Globus pallidus (tissue), 1 donor: ENCODE measurements at regions not wholly inside any gene's neighbourhood (a gene's known extent, or its start where the extent isn't known, plus 50 kb on each side); places are given as distances from the start of the nearest gene placed in this dataset.

Experiments
- DNase-seq: peaks from one replicate; pipeline ENCODE4 v3.0.0-alpha.2; 2015; ENCODE audit warnings: low spot score

DNA sequence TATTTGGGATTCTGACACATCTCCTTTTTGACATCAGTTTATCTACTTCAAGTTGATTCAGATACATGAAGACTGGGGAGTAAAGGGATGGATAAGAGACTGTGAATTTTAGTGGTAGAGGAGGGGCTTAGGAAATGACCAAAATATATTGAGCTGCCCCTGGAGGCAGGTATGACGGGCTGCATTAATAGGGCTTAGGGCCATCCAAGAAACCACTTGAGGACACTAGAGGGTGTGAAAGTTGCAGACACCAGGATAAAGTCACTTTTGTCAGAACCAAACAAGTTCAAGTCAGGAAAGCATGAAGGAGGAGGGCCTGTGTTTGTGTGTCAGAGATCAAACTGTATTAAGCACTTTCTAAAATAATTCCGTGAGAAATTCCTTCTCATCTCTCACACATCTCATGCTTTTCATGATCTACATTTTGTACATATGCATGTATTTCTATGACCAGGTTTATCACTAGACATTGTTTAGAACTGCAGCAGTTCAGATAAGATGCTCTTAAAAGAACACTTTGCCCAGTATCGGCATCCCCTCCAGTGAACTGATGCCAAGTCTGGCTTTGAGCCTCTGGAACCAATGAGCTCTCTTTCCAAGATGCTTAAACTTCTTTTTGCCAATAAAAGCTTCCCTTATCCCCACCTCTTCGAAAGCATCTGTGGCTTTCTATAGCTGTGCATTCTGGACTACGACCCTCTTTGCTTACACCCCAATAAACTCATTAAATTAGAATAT lies 136.9 kb downstream of the SLC38A1 start:
- no peak for DNase-seq

GRCh38 chr12:46127656-46128055 lies 137.3 kb upstream of the SCAF11 start:
- no peak for DNase-seq

GRCh38 chr12:46126050-46126727 lies 135.8 kb upstream of the SCAF11 start:
- no peak for DNase-seq

GRCh38 chr12:46124848-46125619 lies 134.7 kb upstream of the SCAF11 start:
- peak; percentile 89 for DNase-seq

DNA sequence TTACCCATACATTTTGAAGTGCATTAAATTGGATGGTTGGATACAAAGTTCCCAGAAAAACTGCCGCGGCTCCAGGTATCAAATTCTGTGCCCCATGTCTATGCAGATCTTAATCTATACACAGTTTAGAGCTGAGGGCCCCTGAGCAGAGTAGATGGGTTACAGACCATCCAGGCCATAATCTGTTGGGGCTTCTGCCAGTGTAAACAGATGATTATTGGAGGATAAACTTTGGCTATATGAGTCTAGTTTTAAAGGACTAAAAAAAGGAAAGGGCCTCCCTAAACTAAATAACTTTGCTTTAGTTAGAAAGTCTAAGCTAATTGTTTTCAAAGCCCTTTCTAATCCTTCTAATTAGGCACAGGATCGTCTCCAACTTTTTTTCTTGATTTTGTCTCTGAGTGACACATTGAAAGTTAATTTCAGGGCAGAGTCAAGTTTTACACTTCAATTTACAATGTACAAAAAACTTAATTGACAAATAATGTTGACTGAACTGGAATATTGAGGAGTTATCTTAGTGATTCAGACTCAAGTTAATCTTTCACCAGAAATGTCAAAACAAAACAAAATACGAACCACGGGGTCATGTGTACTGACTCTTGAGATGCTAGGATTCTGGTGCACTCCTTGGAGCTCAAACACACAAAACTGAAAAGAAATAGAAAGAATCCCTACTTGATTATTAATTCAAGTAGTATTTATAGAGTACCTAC lies 133.9 kb upstream of the SCAF11 start:
- DNase-seq: no peak

GRCh38 chr12:46112364-46112763 lies 122.0 kb upstream of the SCAF11 start:
- DNase-seq: no peak

- DNase-seq: no peak
Observed at GRCh38 chr12:46111715-46112114, 121.3 kb upstream of the SCAF11 start.

GRCh38 chr12:46110928-46111699 lies 120.7 kb upstream of the SCAF11 start:
- no peak for DNase-seq

DNA sequence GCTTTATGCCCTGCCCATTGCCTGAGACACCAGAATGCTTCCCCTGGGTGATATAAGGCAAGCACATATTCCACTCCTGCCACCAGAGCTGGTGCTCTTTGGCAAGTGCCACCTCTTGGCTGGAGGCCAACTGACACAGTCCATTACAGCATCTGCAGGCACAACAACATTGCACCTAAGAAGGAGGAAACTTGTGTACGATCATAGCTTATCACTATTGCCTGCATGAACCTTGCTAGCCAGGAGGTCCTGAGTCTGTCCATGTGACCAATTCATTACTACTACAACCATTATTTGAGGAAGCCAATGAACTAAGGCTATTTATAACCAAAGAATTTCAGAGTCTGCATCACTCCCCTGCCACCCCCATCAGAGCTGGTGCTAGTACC lies 119.8 kb upstream of the SCAF11 start:
- DNase-seq: no peak

GRCh38 chr12:46109343-46110222 lies 119.2 kb upstream of the SCAF11 start:
- DNase-seq: no peak

DNA sequence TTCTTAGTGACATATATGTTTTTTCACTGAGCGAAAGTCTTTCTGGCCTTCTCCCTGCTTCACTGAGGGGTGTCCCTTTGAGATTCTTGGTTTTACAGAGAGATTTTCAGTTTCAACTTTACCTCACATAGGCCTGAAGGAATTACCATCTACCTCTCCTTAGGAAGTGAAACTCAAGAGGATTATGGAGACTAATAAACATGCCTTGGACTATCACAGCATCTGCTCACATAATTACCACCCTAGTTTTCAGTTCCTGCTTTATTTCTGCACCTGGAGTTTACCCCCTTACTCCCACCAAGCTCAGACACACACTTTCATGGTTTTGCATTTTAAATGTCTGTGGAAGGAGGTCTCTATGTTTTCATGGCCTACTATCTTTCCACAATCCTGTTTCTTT lies 118.3 kb upstream of the SCAF11 start:
- no peak for DNase-seq

DNA sequence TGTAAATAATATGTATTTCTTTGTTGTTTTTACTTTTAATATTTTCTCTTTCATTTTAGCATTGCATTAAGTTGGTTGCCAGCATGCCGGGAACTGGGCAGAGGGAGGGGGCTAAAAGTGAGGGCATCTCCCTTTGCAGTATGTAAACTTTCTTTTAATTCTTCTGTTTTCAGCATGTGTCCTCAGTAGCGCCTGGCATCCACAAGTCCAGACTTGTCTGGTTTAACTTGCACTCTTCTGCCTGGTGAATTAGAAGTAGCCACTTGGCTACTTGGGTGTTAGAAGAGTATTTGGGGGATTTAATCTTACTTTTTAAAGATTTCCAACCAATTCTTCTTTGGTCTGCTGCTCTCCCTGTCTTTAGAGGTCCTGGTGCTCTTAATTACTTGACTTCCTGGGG lies 117.2 kb upstream of the SCAF11 start:
- no peak for DNase-seq

DNA sequence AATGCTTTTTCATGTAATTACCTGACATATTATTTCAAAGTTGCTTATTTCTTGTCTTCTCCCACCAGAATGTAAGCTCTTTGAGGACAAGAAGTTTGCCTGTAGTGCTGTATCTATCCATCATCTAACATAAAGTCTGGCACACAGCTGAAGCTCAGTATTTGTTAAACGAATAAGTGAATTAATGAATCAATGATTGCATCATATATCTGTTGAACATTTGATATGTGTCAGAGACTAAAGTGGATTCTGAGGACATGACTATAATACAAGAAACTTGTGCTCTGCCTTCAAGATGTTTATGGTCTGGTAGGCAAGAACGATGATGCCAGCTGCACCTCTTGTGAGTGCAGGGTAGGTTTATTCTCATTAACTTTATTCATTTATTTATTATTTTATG lies 115.4 kb upstream of the SCAF11 start:
- DNase-seq: no peak

DNA sequence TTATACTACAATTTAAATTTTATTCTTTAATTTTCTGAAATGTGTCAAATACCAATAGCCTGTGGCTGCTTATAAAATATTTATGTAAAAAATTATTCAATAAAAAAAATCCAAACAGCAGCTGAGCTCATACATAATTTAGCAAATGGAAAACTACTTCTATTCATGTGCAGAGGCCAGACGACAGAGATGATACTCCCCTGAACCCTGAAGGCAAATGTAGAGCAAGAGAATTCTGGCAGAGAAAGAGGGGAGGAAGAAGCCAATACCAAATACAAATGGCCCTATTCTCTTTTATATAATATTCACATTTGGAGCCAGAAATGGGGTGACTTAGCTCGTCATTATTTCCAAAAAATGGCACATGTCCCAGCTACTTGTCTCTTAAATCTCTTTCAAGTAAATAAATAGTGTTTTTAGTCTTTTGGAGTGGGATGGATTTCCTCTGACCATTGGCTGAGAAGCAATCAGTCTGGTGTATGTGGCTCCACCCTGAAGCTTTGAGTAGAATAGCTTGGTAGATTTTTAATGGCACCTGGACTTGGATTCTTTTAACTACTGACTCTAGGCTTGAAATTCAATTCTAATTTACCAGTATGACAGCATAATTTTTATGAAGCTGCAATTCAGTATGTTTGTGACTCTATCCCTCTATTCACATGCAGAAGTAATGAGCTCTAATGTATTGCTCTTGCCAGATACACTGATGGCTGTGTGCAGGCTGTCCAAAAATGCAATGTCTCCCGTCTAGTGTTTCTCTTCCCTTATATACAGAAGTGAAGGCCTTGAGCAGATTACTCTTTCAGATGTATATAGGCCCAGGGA lies 113.4 kb upstream of the SCAF11 start:
- DNase-seq: peak; percentile 70

DNA sequence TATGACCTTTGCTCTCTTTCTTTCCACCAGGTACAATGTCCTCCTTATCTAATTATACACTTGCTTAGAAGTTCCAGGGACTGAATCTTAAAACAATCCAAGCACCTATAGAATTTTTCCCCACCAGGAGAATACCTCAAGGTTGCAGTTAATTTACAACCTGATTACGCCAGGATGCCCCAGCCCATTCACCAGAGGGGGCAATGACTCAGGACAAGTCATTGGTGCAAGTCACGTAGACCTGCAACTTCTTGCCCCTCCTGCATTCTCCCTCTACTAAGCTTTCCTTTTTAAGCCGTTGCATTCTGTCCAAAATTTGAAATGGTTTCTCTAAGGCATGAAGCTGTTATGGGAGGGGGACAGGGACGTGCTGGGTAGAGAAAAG lies 111.1 kb upstream of the SCAF11 start:
- DNase-seq: no peak

- no peak for DNase-seq
Observed at GRCh38 chr12:46100551-46101484, 110.4 kb upstream of the SCAF11 start.

DNA sequence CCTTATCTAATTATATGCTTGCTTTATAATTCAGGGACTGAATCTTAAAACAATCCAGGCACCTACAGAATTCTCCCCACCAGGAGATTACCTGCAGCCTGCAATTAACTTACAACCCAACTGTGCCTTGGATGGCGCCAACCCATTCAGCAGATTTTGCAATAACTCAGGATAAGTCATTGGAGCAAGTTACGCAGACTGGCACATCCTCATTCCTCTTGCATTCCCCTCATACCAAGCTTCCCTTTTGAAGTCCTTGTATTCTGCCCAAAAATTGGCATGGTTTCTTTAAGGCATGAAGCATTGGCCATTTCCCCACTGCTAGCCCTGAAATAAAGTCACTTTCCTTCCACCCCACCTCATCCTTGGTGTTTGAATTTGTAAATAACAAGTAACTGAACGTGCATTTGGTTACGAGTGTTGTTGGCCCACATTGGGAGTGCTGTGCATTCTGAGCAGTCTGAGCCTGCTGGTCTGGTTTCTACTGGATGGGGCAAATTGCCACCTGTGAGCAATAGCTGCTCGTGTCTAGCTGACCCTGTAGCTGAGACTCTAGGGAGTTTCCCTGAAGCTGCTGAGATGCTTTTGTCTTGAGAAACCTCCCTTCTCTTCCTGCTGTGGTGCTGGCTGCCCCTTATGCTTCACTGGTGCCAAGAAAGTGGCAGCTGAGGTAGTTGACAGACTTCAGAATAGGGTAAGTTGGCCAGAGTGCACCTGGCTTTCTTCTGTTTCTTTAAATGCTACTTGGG lies 99.2 kb upstream of the SCAF11 start:
- DNase-seq: no peak

DNA sequence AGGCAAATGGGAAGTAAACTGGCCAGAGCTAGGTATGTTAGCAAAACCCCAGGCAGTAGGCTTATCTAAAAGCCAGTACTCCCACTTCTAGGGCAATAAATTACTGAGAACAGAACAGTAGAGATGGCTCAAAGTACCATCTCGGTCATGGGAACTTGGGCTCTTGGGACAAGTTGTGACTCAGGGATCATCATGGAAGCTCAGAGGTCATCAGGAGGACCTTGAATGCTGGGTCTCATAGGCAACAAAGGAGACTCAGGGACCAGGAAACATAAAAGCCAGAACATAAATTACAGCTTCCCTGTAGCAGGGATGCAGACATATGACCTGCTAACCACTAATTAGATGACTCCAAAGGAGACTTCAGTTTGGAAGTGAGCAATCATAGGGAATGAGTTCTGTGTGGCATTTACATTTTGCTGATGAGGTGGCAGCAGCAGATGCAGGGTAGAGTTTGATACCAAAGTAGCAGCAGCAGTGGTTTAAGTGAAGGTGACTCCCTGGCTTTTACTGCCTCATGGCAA lies 97.6 kb upstream of the SCAF11 start:
- DNase-seq: no peak
